RWPE1 (cell line): ENCODE measurements at regions not wholly inside any gene's neighbourhood (a gene's known extent, or its start where the extent isn't known, plus 50 kb on each side); places are given as distances from the start of the nearest gene placed in this dataset.
A peak's percentile ranks its signal among the peaks of the same experiment; 100 is the strongest.

Source experiments
- CTCF ChIA-PET: fragments of 350-600 bp; sonication (Branson Sonifier 250); formaldehyde crosslinking; extraction: SDS; loops from one replicate; lab custom pipeline; 2021; lab: Yijun Ruan, JAX
- POLR2A ChIA-PET: fragments of 400-600 bp; formaldehyde crosslinking; extraction: SDS; loops from one replicate; lab custom pipeline; 2020; ENCODE audit warnings: antibody characterized with exemption; ENCODE audit not compliant: low non-redundant PET; lab: Yijun Ruan, JAX
- DNase-seq: peaks from one replicate; pipeline ENCODE4 v3.0.0; 2012; ENCODE audit warnings: low spot score
- H3K27ac ChIP-seq: fragments of 450-650 bp; 2 replicates; pipeline ENCODE4 v1.5.1; 2017
- TF ChIP-seq, protein P1 (sequence below): fragments of 450-650 bp; conservative IDR thresholded peaks from 2 replicates; pipeline ENCODE4 v1.5.1; 2017; ENCODE audit warnings: low read depth, mild to moderate bottlenecking

DNA sequence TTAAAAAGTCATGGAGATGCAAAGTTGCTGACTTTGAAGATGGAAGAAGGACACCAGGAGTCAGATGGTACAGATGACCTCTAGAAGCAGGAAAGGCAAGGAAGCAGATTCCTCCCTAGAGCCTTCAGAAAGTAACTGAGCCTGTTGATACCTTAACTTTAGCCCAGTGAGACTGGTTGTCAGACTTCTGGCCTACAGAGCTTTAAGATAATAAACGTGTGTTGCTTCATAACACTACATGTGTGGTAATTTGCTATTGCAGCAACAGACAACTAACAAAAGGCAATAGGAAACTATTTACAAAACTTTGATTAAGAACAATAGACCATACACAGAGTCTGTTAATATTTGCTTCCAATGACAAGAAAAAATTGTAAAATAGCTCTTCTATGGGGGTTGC is 102.0 kb upstream of the USP38 start:
- no peak for DNase-seq
- no peak overlapping the region for H3K27ac ChIP-seq
- TF ChIP-seq, protein P1, sequence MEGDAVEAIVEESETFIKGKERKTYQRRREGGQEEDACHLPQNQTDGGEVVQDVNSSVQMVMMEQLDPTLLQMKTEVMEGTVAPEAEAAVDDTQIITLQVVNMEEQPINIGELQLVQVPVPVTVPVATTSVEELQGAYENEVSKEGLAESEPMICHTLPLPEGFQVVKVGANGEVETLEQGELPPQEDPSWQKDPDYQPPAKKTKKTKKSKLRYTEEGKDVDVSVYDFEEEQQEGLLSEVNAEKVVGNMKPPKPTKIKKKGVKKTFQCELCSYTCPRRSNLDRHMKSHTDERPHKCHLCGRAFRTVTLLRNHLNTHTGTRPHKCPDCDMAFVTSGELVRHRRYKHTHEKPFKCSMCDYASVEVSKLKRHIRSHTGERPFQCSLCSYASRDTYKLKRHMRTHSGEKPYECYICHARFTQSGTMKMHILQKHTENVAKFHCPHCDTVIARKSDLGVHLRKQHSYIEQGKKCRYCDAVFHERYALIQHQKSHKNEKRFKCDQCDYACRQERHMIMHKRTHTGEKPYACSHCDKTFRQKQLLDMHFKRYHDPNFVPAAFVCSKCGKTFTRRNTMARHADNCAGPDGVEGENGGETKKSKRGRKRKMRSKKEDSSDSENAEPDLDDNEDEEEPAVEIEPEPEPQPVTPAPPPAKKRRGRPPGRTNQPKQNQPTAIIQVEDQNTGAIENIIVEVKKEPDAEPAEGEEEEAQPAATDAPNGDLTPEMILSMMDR, result no peak
- ChIA-PET POLR2A (no interaction called here), CTCF (no interaction called here)

DNA sequence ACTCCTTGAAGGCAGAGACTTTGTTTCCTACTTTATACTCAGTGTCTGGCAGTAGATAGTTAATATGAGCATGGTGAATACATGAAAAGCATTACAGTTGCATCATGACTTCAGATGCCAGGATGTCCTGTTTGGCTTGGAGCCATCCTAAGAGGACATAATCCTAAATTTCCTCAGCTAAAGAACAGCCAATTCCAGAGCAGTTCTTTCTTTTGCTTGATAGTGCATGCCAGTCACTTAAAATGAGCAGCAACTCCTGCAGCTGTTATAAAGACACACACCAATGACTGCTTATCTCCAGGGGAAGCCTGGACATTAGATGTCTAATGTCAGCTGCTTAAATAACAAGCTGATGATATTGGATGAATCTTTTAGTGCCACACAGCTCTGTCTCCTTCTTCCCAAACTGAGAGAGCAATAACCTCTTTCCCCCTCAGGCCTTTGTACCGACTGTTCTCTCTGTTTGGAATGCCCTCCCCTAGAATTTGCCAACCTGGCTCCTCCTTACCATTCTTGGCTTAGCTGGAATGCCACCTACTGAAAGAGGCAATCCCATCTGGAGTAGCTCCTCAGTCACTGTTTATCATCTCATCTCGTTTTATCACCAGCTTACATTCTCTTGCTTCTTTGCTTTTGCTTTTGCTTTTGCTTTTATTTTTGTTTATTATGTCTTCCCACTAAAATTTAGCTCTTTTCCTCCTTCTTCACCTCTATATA is 100.8 kb upstream of the USP38 start:
- CTCF ChIA-PET, result interaction anchor here (2.1 kb wide), 1 partner anchor 99 kb away, joined by 13 read pairs; no protein-coding TSS in a partner anchor
- POLR2A ChIA-PET, result no interaction called here
- TF ChIP-seq, protein P1, result no peak
- H3K27ac ChIP-seq, result no peak overlapping the region
- DNase-seq, result no peak

DNA sequence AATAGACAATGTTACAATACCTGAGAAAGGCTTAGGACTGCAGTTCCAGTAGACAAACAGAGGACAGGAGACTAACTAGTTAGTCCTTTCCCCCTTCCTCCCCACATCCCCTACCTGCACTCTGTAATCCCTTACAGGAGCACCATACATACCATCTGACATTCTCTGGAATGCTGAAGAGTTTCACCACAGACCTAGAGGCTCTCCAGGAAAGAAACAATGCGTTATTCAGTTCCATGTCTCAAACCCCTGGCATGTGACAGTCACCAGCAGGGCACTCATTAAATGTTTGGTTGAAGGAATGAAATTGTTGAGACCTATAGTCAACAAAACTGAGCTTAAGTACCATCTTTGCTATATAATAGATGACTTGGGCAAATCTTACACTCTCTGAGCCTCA is 100.2 kb upstream of the USP38 start:
- H3K27ac ChIP-seq, result no peak overlapping the region
- POLR2A ChIA-PET, result no interaction called here
- no peak for DNase-seq
- TF ChIP-seq, protein P1, result no peak
- CTCF ChIA-PET, result interaction anchor here (0.8 to 2.1 kb wide), 2 partner anchors 16 to 99 kb away, joined by 3 to 13 read pairs; no protein-coding TSS in a partner anchor

DNA sequence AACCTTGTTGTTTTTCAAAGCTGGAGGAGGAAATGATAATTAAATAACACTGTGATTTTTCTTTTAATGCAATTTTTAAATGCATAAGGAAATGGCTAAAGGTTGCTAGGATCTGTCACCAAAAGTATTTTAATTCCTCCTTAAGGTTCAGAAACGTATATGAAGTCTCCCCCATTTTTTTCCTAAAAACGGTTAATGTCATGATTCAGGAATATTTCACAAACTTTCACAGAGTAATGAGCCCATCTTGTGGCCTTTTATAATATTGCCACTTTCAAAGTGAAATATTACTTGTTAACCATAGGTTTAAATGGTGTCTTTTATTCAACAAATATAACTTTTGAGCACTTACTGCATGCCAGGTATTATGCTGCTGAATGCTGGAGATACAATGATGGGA is 99.5 kb upstream of the USP38 start:
- POLR2A ChIA-PET, result no interaction called here
- no peak overlapping the region for H3K27ac ChIP-seq
- DNase-seq, result no peak
- CTCF ChIA-PET, result interaction anchor here (0.7 to 2.1 kb wide), 3 partner anchors 16 to 538 kb away, joined by 3 to 13 read pairs (median 3); no protein-coding TSS in a partner anchor
- TF ChIP-seq, protein P1, result peak; percentile 19; the same call in 1 of the 2 replicates

DNA sequence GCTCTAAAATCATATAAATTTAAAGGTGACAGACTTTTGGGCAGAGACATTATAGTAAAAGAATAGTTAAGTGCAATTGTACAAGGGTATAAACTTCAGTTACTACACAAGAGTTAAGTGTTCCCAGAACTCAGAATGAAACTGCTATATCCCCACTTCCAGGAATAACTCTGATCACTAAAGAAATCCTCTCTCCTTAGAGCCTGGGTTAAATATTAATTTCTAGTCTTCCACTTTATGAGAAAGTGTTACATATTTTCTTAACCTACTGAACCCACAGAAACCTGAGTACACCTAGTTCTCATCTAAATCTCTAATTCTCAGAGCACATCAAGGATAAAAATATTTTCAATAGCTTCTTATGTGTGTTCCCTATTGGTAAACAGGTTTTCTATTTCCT is 99.1 kb upstream of the USP38 start:
- POLR2A ChIA-PET, result no interaction called here
- DNase-seq, result no peak

DNA sequence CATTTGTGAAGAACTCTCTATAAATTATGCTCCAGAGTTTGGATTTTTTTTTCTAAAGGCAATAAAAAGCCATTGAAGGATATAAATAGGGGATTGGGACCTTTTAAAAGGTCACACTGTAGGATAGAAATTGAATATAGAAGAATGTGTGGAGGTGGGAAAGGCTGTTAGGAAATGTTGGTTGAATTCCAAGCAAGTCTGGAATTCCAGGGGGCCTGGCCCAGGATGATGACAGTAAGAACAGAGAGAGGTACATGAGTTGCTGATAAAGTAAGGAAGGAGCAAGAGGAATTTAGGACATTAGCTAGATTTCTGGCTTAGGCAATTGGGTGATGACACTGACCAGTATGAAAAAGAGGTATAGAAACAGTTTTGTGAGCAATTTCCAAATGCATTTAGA is 95.4 kb upstream of the USP38 start:
- ChIA-PET CTCF (no interaction called here), POLR2A (no interaction called here)
- DNase-seq, result no peak
- TF ChIP-seq, protein P1, result no peak
- H3K27ac ChIP-seq, result no peak overlapping the region

More for the DNA sequence above, 99.1 kb upstream of the USP38 start:
- CTCF ChIA-PET, result interaction anchor here (0.7 kb wide), 1 partner anchor 539 kb away, joined by 3 read pairs; no protein-coding TSS in a partner anchor
- TF ChIP-seq, protein P1, result no peak
- H3K27ac ChIP-seq, result no peak overlapping the region
